Fibroblast of lung (primary cell): ENCODE measurements at regions not wholly inside any gene's neighbourhood (a gene's known extent, or its start where the extent isn't known, plus 50 kb on each side); places are given as distances from the start of the nearest gene placed in this dataset.

Experiments
- CTCF ChIP-seq, 2 donors: IDR thresholded peaks in 1 of 2; conservative IDR thresholded peaks in 1 of 2; 1 replicate in 1 of 2; 2 replicates in 1 of 2; pipeline ENCODE4 v1.5.1; 2011 to 2012; ENCODE audit warnings: low read length in 2 of 2, control low read depth in 1 of 2, inconsistent platforms in 1 of 2, low read depth in 1 of 2, mild to moderate bottlenecking in 1 of 2
- EZH2 ChIP-seq: IDR thresholded peaks from 2 replicates; pipeline ENCODE4 v1.5.1; 2012; ENCODE audit warnings: low read length, control low read depth, mild to moderate bottlenecking; ENCODE audit errors: missing control alignments

GRCh38 chr20:39142407-39143096 is 180.4 kb downstream of the DHX35 start:
- TF ChIP-seq CTCF (conservative IDR thresholded peaks at IDR 0.05 in 1 of 2, IDR thresholded peaks at IDR 0.05 in 1 of 2; ENCODE audit: low read depth in 1 of 2, low read length in 2 of 2), result no peak
- no peak for TF ChIP-seq EZH2
